ENCODE measurements at regions not wholly inside any gene's neighbourhood (a gene's known extent, or its start where the extent isn't known, plus 50 kb on each side); places are given as distances from the start of the nearest gene placed in this dataset.

GRCh38 chr16:72470541-72470940, 298.6 kb upstream of the PMFBP1 start:
- Histone ChIP-seq H3K9me2 (ENCODE audit: low read depth, low read length) (no peaks in the 10 kb centered on the region), H3K36me3 (ENCODE audit: insufficient read depth, low read length) (no peaks in the 10 kb centered on the region), H3K4me2 (ENCODE audit: low read length) (no peak overlapping the region), H3F3A (ENCODE audit: insufficient read depth, low read length) (no peaks in the 10 kb centered on the region), H3K79me2 (ENCODE audit: insufficient read depth, low read length) (no peaks in the 10 kb centered on the region), H2AFZ (ENCODE audit: low read length) (no peak overlapping the region), H3K4me3 (ENCODE audit: low read depth, low read length, poor library complexity, severe bottlenecking) (no peak overlapping the region), H3K27ac (ENCODE audit: low read depth, low read length, poor library complexity, severe bottlenecking) (no peak overlapping the region), H4K20me1 (ENCODE audit: insufficient read depth, low read length) (no peaks in the 10 kb centered on the region), H3K4me1 (ENCODE audit: insufficient read depth, low read length, severe bottlenecking) (no peaks in the 10 kb centered on the region), H3K9ac (ENCODE audit: low read length) (no peak overlapping the region), H3K9me3 (ENCODE audit: low read length) (no peaks in the 10 kb centered on the region), H3K27me3 (ENCODE audit: insufficient read depth, low read length) (no peaks in the 10 kb centered on the region)
- TF ChIP-seq CTCF (IDR thresholded peaks at IDR 0.05; ENCODE audit: low read length) (no peak), EZH2 (IDR thresholded peaks at IDR 0.05; ENCODE audit: borderline replicate concordance, low read length) (no peak)

DNA sequence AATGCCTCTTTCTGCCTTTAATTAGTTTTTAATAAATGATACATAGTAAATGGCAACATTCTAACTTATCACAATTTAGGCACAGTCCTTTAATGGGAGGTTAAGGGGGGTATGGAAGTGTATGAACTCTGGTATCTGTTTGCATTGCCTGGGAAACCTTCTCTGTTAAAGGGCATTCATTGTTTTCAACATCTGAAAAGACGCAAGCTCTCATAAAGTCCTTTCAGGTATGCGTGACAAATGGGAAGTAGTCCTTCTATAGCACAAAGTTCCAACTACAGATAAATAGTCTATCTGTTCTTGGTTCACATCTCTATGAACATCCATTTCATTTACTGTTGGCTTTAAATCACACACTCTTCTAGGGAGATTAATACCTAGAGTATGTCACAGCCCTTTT, 298.0 kb upstream of the PMFBP1 start:
- Histone ChIP-seq H3K4me2 (ENCODE audit: low read length) (no peak overlapping the region), H3K4me3 (ENCODE audit: low read depth, low read length, poor library complexity, severe bottlenecking) (no peak overlapping the region), H3K4me1 (ENCODE audit: insufficient read depth, low read length, severe bottlenecking) (no peaks in the 10 kb centered on the region), H3K27ac (ENCODE audit: low read depth, low read length, poor library complexity, severe bottlenecking) (no peak overlapping the region), H3K9me2 (ENCODE audit: low read depth, low read length) (no peaks in the 10 kb centered on the region), H3K9me3 (ENCODE audit: low read length) (no peaks in the 10 kb centered on the region), H3K36me3 (ENCODE audit: insufficient read depth, low read length) (no peaks in the 10 kb centered on the region), H3K79me2 (ENCODE audit: insufficient read depth, low read length) (no peaks in the 10 kb centered on the region), H3F3A (ENCODE audit: insufficient read depth, low read length) (no peaks in the 10 kb centered on the region), H2AFZ (ENCODE audit: low read length) (no peak overlapping the region), H4K20me1 (ENCODE audit: insufficient read depth, low read length) (no peaks in the 10 kb centered on the region), H3K27me3 (ENCODE audit: insufficient read depth, low read length) (no peaks in the 10 kb centered on the region), H3K9ac (ENCODE audit: low read length) (no peak overlapping the region)
- TF ChIP-seq CTCF (IDR thresholded peaks at IDR 0.05; ENCODE audit: low read length) (no peak), EZH2 (IDR thresholded peaks at IDR 0.05; ENCODE audit: borderline replicate concordance, low read length) (no peak)

- no peaks in the 10 kb centered on the region for H3K9me2 ChIP-seq (ENCODE audit: low read depth, low read length)
- H3K4me3 ChIP-seq (ENCODE audit: low read depth, low read length, poor library complexity, severe bottlenecking): no peak overlapping the region
- H3K27ac ChIP-seq (ENCODE audit: low read depth, low read length, poor library complexity, severe bottlenecking): no peak overlapping the region
- H3K9me3 ChIP-seq (ENCODE audit: low read length): 0 out of 2 replicates have a peak, but pooled peaks cover 2% of the 10 kb centered on the region
- no peaks in the 10 kb centered on the region for H3K79me2 ChIP-seq (ENCODE audit: insufficient read depth, low read length)
- TF ChIP-seq EZH2 (IDR thresholded peaks at IDR 0.05; ENCODE audit: borderline replicate concordance, low read length) (no peak), CTCF (IDR thresholded peaks at IDR 0.05; ENCODE audit: low read length) (no peak)
- H3K4me2 ChIP-seq (ENCODE audit: low read length): no peak overlapping the region
- H3K36me3 ChIP-seq (ENCODE audit: insufficient read depth, low read length): no peaks in the 10 kb centered on the region
- H3K4me1 ChIP-seq (ENCODE audit: insufficient read depth, low read length, severe bottlenecking): no peaks in the 10 kb centered on the region
- H4K20me1 ChIP-seq (ENCODE audit: insufficient read depth, low read length): no peaks in the 10 kb centered on the region
- H3K27me3 ChIP-seq (ENCODE audit: insufficient read depth, low read length): no peaks in the 10 kb centered on the region
- no peak overlapping the region for H2AFZ ChIP-seq (ENCODE audit: low read length)
- no peak overlapping the region for H3K9ac ChIP-seq (ENCODE audit: low read length)
- H3F3A ChIP-seq (ENCODE audit: insufficient read depth, low read length): no peaks in the 10 kb centered on the region
These were observed 296.6 kb upstream of the PMFBP1 start for GRCh38 chr16:72468582-72468981.

Data from OCI-LY1 (cell line).